Mammary epithelial cell (primary cell): ENCODE measurements at regions not wholly inside any gene's neighbourhood (a gene's known extent, or its start where the extent isn't known, plus 50 kb on each side); places are given as distances from the start of the nearest gene placed in this dataset.

Experiments
- EZH2 ChIP-seq: IDR thresholded peaks from 2 replicates; pipeline ENCODE4 v1.6.1; 2012; ENCODE audit warnings: low read length, inconsistent platforms, borderline replicate concordance
- TF ChIP-seq, protein P1 (sequence below), 2 donors: IDR thresholded peaks in 1 of 2; conservative IDR thresholded peaks in 1 of 2; 2 replicates each; pipeline ENCODE4 v1.5.1; 2011 to 2012; ENCODE audit warnings: inconsistent platforms in 2 of 2, low read length in 2 of 2, mild to moderate bottlenecking in 2 of 2, control low read depth in 1 of 2, low read depth in 1 of 2; ENCODE audit not compliant: insufficient read depth in 1 of 2; ENCODE audit errors: extremely low read depth in 1 of 2

DNA sequence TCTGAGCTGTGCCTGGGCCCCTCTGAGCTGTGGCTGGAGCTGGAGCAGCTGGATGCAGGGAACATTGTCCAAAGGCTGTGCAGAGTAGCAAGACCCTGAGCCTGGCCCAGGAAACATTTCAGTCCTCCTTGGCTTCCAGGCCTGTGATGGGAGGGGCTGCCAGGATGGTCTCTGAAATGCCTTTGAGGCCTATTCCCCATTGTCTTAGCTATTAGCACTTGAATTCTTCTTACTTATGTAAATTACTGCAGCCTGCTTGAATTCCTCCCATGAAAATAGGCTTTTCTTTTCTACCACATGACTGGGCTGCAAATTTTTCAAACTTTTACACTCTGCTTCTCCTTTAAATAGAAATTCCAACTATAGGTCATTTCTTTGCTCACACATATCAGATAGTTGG, 349.8 kb upstream of the KLHL4 start:
- TF ChIP-seq EZH2 = no peak
- TF ChIP-seq, protein P1, sequence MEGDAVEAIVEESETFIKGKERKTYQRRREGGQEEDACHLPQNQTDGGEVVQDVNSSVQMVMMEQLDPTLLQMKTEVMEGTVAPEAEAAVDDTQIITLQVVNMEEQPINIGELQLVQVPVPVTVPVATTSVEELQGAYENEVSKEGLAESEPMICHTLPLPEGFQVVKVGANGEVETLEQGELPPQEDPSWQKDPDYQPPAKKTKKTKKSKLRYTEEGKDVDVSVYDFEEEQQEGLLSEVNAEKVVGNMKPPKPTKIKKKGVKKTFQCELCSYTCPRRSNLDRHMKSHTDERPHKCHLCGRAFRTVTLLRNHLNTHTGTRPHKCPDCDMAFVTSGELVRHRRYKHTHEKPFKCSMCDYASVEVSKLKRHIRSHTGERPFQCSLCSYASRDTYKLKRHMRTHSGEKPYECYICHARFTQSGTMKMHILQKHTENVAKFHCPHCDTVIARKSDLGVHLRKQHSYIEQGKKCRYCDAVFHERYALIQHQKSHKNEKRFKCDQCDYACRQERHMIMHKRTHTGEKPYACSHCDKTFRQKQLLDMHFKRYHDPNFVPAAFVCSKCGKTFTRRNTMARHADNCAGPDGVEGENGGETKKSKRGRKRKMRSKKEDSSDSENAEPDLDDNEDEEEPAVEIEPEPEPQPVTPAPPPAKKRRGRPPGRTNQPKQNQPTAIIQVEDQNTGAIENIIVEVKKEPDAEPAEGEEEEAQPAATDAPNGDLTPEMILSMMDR (conservative IDR thresholded peaks at IDR 0.05 in 1 of 2, IDR thresholded peaks at IDR 0.05 in 1 of 2; ENCODE audit: extremely low read depth in 1 of 2, insufficient read depth in 1 of 2, low read depth in 1 of 2, low read length in 2 of 2) = no peak
